Psoas muscle (tissue), 7 donors: ENCODE measurements at regions not wholly inside any gene's neighbourhood (a gene's known extent, or its start where the extent isn't known, plus 50 kb on each side); places are given as distances from the start of the nearest gene placed in this dataset.
"Not testable (repeated sequence)": the region's sequence is repeated elsewhere in the genome, so short reads cannot be mapped to it uniquely, and the experiment has no call there.

Experiments
- ATAC-seq, 4 donors: fragments of 200-7000 bp; cut with Tn5 transposase; one replicate each; pipeline ENCODE4 v1.9.1; 2020; ENCODE audit warnings: moderate library complexity in 3 of 4, mild to moderate bottlenecking in 2 of 4
- DNase-seq, 2 donors: peaks; one replicate each; pipeline ENCODE4 v3.0.0-alpha.2; 2020
- H3K27ac ChIP-seq: fragments of 200-600 bp; one replicate; pipeline ENCODE4 v1.8.0; 2022
- H3K27me3 ChIP-seq, 3 donors: fragments of 200-600 bp in 1 of 3; one replicate each; pipeline versions ENCODE4 v1.6.1 to v1.8.0; 2013 to 2022; ENCODE audit warnings: low read length in 2 of 3, mild to moderate bottlenecking in 2 of 3, moderate library complexity in 1 of 3; ENCODE audit not compliant: insufficient read depth in 3 of 3
- H3K36me3 ChIP-seq, 2 donors: fragments of 200-600 bp in 1 of 2; one replicate each; pipeline versions ENCODE4 v1.6.1 to v1.8.0; 2013 to 2022; ENCODE audit warnings: low read depth in 1 of 2, mild to moderate bottlenecking in 1 of 2, moderate library complexity in 1 of 2; ENCODE audit not compliant: insufficient read depth in 1 of 2
- H3K4me1 ChIP-seq: fragments of 200-600 bp; one replicate; pipeline ENCODE4 v1.8.0; 2022
- H3K4me3 ChIP-seq: fragments of 200-600 bp; one replicate; pipeline ENCODE4 v1.8.0; 2022; ENCODE audit warnings: mild to moderate bottlenecking
- H3K9me3 ChIP-seq: fragments of 200-600 bp; one replicate; pipeline ENCODE4 v1.8.0; 2022
- WGBS, 3 donors: extraction: QIAGEN DNeasy Blood & Tissue Kit; methylation state at CpG; one replicate each; pipeline versions ENCODE4 v1.1.6 to v1.1.7; 2013; 5-methylcytosine and 5-hydroxymethylcytosine counted together
- intact Hi-C, 2 donors: fragments of 100-400 bp; cut with DNase I; formaldehyde crosslinking; loops; one replicate each; pipeline versions ENCODE4 v1.11.0 to v1.14.2; 2022
- TF ChIP-seq, protein P1 (sequence below): fragments of 200-600 bp; IDR thresholded peaks from one replicate; pipeline ENCODE4 v1.8.0; 2022; ENCODE audit warnings: antibody characterized with exemption
- donor health status: healthy with polysubstance abuse.
- donor health status: DM: no; HTN: no; CAD: no; lungs with moderate emphysema.
- donor health status: Bipolar disorder and iron deficiency.
- donor health status: healthy.
- donor health status: DM: yes; HTN: yes; CAD: no.
- donor health status: DM: no; HTN: no; CAD: no.
- donor health status: DM: yes; HTN: yes; CAD: no.

DNA sequence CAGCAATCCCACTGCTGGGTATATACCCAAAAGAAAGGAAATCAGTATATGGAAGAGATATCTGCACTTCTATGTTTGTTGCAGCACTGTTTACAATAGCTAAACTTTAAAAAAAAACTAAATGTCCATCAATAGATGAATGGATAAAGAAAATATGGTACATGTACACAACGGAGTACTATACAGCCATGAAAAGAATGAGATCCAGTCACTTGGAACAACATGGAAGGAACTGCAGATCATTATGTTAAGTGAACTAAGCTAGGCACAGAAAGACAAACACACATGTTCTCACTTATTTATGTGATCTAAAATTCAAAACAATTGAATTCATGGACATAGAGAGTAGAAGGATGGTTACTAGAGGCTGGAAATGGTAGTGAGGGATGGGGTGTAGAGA lies 400.7 kb downstream of the ZNF674 start:
- WGBS, 3 donors: 86 to 93% (median 90%) methylated on average over 1 of the region's 1 CpG
- peaks cover 3% of the 10 kb centered on the region for H3K9me3 ChIP-seq
- DNase-seq: no peak
- TF ChIP-seq, protein P1, sequence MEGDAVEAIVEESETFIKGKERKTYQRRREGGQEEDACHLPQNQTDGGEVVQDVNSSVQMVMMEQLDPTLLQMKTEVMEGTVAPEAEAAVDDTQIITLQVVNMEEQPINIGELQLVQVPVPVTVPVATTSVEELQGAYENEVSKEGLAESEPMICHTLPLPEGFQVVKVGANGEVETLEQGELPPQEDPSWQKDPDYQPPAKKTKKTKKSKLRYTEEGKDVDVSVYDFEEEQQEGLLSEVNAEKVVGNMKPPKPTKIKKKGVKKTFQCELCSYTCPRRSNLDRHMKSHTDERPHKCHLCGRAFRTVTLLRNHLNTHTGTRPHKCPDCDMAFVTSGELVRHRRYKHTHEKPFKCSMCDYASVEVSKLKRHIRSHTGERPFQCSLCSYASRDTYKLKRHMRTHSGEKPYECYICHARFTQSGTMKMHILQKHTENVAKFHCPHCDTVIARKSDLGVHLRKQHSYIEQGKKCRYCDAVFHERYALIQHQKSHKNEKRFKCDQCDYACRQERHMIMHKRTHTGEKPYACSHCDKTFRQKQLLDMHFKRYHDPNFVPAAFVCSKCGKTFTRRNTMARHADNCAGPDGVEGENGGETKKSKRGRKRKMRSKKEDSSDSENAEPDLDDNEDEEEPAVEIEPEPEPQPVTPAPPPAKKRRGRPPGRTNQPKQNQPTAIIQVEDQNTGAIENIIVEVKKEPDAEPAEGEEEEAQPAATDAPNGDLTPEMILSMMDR: no peak
- ATAC-seq: no peak
- H3K4me3 ChIP-seq: no peak overlapping the region
- no peak overlapping the region for H3K27ac ChIP-seq
- H3K4me1 ChIP-seq: no peaks in the 10 kb centered on the region
- intact Hi-C loops: no loop called here
- no peaks in the 10 kb centered on the region for H3K36me3 ChIP-seq
- no peaks in the 10 kb centered on the region for H3K27me3 ChIP-seq

GRCh38 chrX:46140272-46140671 lies 404.9 kb downstream of the ZNF674 start:
- intact Hi-C loops: no loop called here
- no peak overlapping the region for H3K27ac ChIP-seq
- no peaks in the 10 kb centered on the region for H3K4me1 ChIP-seq
- ATAC-seq: no peak
- no peak for DNase-seq
- peaks cover 3% of the 10 kb centered on the region for H3K9me3 ChIP-seq
- TF ChIP-seq, protein P1: no peak
- no peaks in the 10 kb centered on the region for H3K36me3 ChIP-seq
- H3K27me3 ChIP-seq: no peaks in the 10 kb centered on the region
- H3K4me3 ChIP-seq: no peak overlapping the region
- WGBS, 3 donors: 64 to 79% (median 70%) methylated on average over 2 of the region's 2 CpGs

DNA sequence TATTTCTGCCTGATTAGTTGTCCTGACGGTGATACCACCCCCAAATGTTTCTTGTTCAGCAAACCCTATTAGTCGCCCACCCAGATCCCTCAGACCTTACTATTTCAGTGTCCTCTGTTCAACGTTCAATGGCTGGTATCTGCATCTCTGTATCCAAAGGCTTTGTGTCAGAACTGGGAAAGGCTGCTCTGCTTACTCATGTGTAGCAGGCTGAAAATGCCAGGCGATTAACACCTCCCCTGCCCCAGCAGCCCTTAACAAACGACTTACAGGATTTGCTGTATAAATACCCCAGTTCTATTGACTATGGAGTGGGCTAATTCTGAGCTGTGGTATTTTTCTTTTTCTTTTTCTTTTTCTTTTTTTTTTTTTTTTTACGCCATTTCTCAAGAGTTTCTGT lies 415.0 kb downstream of the ZNF674 start:
- Histone ChIP-seq H3K4me1 (no peaks in the 10 kb centered on the region), H3K27ac (no peak overlapping the region), H3K27me3 (peaks cover 0 to 12% (median 0%) of the 10 kb centered on the region in 3 donors), H3K4me3 (no peak overlapping the region), H3K36me3 (no peaks in the 10 kb centered on the region), H3K9me3 (no peaks in the 10 kb centered on the region)
- DNase-seq: no peak
- no peak for ATAC-seq
- TF ChIP-seq, protein P1: no peak
- WGBS, 3 donors: 51 to 64% (median 58%) methylated on average over 6 of the region's 6 CpGs
- intact Hi-C loops: no loop called here

DNA sequence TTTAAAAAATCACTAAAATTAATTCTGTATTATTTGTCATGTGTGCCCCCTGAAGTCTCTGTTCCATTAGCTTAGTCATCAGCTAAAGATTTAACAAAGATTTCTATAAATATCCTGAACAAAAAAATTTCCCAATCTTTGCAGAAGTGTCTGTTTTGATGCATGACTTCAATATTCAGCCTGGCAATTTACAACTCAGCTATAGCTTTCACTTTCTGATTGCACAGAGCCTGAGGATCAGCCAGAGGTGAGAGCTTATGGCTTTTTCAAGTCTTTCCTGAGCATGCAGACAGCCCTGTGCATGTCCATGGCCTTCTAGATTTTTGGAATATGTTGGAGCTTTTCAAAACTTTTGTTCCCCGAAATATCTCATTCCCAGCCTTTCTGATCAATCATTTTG lies 420.1 kb downstream of the ZNF674 start:
- intact Hi-C loops: no loop called here
- H3K27ac ChIP-seq: no peak overlapping the region
- peaks cover 0 to 6% (median 0%) of the 10 kb centered on the region in 3 donors for H3K27me3 ChIP-seq
- ATAC-seq (no peak), DNase-seq (no peak)
- H3K9me3 ChIP-seq: no peaks in the 10 kb centered on the region
- H3K4me3 ChIP-seq: no peak overlapping the region
- TF ChIP-seq, protein P1: no peak
- WGBS, 3 donors: 63 to 93% (median 84%) methylated on average over 1 of the region's 1 CpG
- H3K4me1 ChIP-seq: no peaks in the 10 kb centered on the region
- no peaks in the 10 kb centered on the region for H3K36me3 ChIP-seq

DNA sequence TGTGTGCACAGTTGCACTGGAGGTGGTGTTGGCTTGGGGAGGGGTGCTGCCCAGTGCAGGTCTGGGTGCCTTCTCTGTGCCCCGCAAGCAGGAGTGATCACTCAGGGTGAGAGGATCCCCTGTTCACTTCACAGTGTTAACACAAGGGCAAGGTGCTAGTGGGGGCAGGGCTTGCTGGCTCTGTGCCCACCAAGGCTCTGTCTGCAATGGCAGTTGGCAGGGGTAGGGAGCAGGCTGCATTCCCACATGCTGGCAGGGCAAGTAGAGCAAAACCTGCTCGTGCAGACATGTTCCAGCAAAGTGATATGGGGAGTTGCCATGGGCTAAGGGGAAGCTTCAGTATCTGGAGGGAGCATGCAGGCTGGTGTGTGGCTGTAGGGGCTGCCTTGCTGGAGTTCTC lies 428.0 kb downstream of the ZNF674 start:
- ATAC-seq: no peak

GRCh38 chrX:46087310-46087709 lies 457.9 kb downstream of the ZNF674 start:
- H3K27ac ChIP-seq, H3K9me3 ChIP-seq, DNase-seq, H3K4me1 ChIP-seq, H3K36me3 ChIP-seq, intact Hi-C loops, H3K27me3 ChIP-seq, ATAC-seq, H3K4me3 ChIP-seq: not testable (repeated sequence)
- 85 to 88% (median 86%) methylated on average over 6 of the region's 6 CpGs for WGBS, 3 donors

More for the DNA sequence above, 428.0 kb downstream of the ZNF674 start:
- no peaks in the 10 kb centered on the region for H3K27me3 ChIP-seq
- H3K27ac ChIP-seq: no peak overlapping the region
- H3K4me1 ChIP-seq: no peaks in the 10 kb centered on the region
- intact Hi-C loops: no loop called here
- H3K9me3 ChIP-seq: no peaks in the 10 kb centered on the region
- H3K36me3 ChIP-seq: no peaks in the 10 kb centered on the region
- TF ChIP-seq, protein P1: no peak
- DNase-seq: no peak
- WGBS, 3 donors: 18 to 58% (median 48%) methylated on average over 1 to 2 of the region's 2 CpGs
- no peak overlapping the region for H3K4me3 ChIP-seq

DNA sequence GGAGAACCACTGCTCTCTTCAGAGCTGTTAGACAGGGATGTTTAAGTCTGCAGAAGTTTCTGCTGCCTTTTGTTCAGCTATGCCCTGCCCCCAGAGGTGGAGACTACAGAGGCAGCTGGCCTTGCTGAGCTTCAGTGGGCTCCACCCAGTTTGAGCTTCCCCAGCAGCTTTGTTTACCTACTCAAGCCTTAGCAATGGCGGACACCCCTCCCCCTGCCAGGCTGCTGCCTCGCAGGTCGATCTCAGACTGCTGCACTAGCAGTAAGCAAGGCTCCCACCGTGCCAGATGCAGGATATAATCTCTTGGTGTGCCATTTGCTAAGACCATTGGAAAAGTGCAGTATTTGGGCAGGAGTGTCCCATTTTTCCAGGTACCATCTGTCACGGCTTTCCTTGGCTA lies 465.1 kb downstream of the ZNF674 start:
- DNase-seq, H3K9me3 ChIP-seq, H3K27me3 ChIP-seq, H3K4me3 ChIP-seq, ATAC-seq, intact Hi-C loops, H3K4me1 ChIP-seq, H3K36me3 ChIP-seq, H3K27ac ChIP-seq: not testable (repeated sequence)
- WGBS, 3 donors: 81 to 95% (median 85%) methylated on average over 4 to 5 of the region's 5 CpGs
